K562 (cell line): ENCODE measurements at regions not wholly inside any gene's neighbourhood (a gene's known extent, or its start where the extent isn't known, plus 50 kb on each side); places are given as distances from the start of the nearest gene placed in this dataset.
A peak's percentile ranks its signal among the peaks of the same experiment; 100 is the strongest.

ENCODE experiments used
- ATAC-seq: fragments of 200-7000 bp; cut with Tn5 transposase; 3 replicates; pipeline ENCODE4 v1.9.1; 2020; ENCODE audit warnings: moderate library complexity
- BruUV-seq: library from RNA; stranded (reverse); fragments of 400-500 nt; replicated peaks from 2 replicates; lab custom pipeline; 2021; lab: Mats Ljungman, UMichigan
- CTCF ChIA-PET: fragments of 300-600 bp; formaldehyde crosslinking; extraction: SDS; loops from one replicate; lab custom pipeline; 2021; ENCODE audit warnings: low intra/inter-chr PET ratio; lab: Yijun Ruan, JAX
- POLR2A ChIA-PET: fragments of 300-600, 350-650 bp; sonication (Branson Sonifier 250); formaldehyde crosslinking; extraction: SDS; loops from one replicate; lab custom pipeline; 2021; ENCODE audit warnings: antibody characterized with exemption, inconsistent platforms; lab: Yijun Ruan, JAX
- DNase-seq, 4 experiments: peaks; one replicate each; pipeline versions ENCODE4 v3.0.0 to v3.0.0-alpha.2; 2011 to 2018; ENCODE audit warnings: low spot score in 3 of 4, mixed read lengths in 3 of 4; ENCODE audit errors: extremely low read depth in 1 of 4
- FAIRE-seq: peaks from 2 replicates; lab custom pipeline; 2011; peaks lifted over from hg19 to GRCh38; lab: Jason Lieb, UNC
- H2AFZ ChIP-seq: 2 replicates; pipeline ENCODE4 v1.6.0; 2011; ENCODE audit warnings: low read depth, low read length, control low read depth, inconsistent platforms
- H3K27ac ChIP-seq: fragments of 200-600 bp; 3 replicates; pipeline ENCODE4 v1.8.0; 2011; ENCODE audit warnings: low read depth, mild to moderate bottlenecking, control low read depth, inconsistent platforms, low read length, moderate library complexity, mixed read lengths; ENCODE audit errors: extremely low read depth
- H3K27me3 ChIP-seq, 2 experiments: fragments of 300-600 bp in 1 of 2; 2 replicates in 1 of 2; 3 replicates in 1 of 2; pipeline versions ENCODE4 v1.6.0 to v1.8.0; 2011; ENCODE audit warnings: inconsistent platforms in 2 of 2, low read length in 2 of 2, mild to moderate bottlenecking in 1 of 2, mixed read lengths in 1 of 2, moderate library complexity in 1 of 2; ENCODE audit not compliant: control insufficient read depth in 2 of 2, insufficient read depth in 2 of 2
- H3K36me3 ChIP-seq: fragments of 300-600 bp; 3 replicates; pipeline ENCODE4 v1.8.0; 2011; ENCODE audit warnings: mild to moderate bottlenecking, low read length, inconsistent platforms; ENCODE audit not compliant: control insufficient read depth, insufficient read depth
- H3K4me1 ChIP-seq, 2 experiments: fragments of 200-600 bp in 1 of 2; replicated peaks in 1 of 2; 2 replicates in 1 of 2; 3 replicates in 1 of 2; pipeline versions ENCODE4 v1.5.1 to v1.8.0; 2011; ENCODE audit warnings: inconsistent platforms in 2 of 2, low read length in 2 of 2, mild to moderate bottlenecking in 1 of 2, mixed read lengths in 1 of 2, moderate library complexity in 1 of 2; ENCODE audit not compliant: control insufficient read depth in 2 of 2, insufficient read depth in 2 of 2
- H3K4me2 ChIP-seq: 2 replicates; pipeline ENCODE4 v1.6.1; 2011; ENCODE audit warnings: low read length, control low read depth, inconsistent platforms, mixed read lengths; ENCODE audit not compliant: insufficient read depth
- H3K4me3 ChIP-seq: fragments of 200-600 bp; sonication (generic), shearing (Covaris generic); 2 replicates; pipeline ENCODE4 v1.5.1; 2016; ENCODE audit warnings: control low read depth, inconsistent platforms
- H3K79me2 ChIP-seq: fragments of 200-600 bp; 3 replicates; pipeline ENCODE4 v1.8.0; 2011; ENCODE audit warnings: low read length, inconsistent platforms; ENCODE audit not compliant: control insufficient read depth, insufficient read depth
- H3K9ac ChIP-seq, 2 experiments: 2 replicates each; pipeline versions ENCODE4 v1.6.0 to v1.6.1; 2011; ENCODE audit warnings: low read depth in 2 of 2, low read length in 2 of 2, control low read depth in 1 of 2, inconsistent platforms in 1 of 2, mild to moderate bottlenecking in 1 of 2, mixed read lengths in 1 of 2; ENCODE audit not compliant: insufficient read depth in 1 of 2
- H3K9me1 ChIP-seq: one replicate; pipeline ENCODE4 v1.6.0; 2011; ENCODE audit warnings: inconsistent platforms, mild to moderate bottlenecking, low read length, moderate library complexity; ENCODE audit not compliant: control insufficient read depth, insufficient read depth
- H3K9me3 ChIP-seq: replicated peaks from 2 replicates; pipeline ENCODE4 v1.5.1; 2011; ENCODE audit warnings: low read depth, low read length, inconsistent platforms; ENCODE audit not compliant: control insufficient read depth, insufficient read depth
- H4K20me1 ChIP-seq: replicated peaks from 2 replicates; pipeline ENCODE4 v1.6.1; 2011; ENCODE audit warnings: low read length, inconsistent platforms, mixed read lengths; ENCODE audit not compliant: control insufficient read depth, insufficient read depth
- BCL6 ChIP-seq: fragments of 250-450 bp; sonication (Bioruptor Pico); IDR thresholded peaks from 2 replicates; pipeline ENCODE4 v1.4.0; 2020
- ILF3 ChIP-seq: fragments of 450-650 bp; IDR thresholded peaks from 2 replicates; pipeline ENCODE4 v1.6.1; 2018; ENCODE audit warnings: antibody characterized with exemption, mild to moderate bottlenecking, moderate library complexity, borderline replicate concordance
- ZKSCAN3 ChIP-seq: fragments of 250-450 bp; sonication (Bioruptor Pico); IDR thresholded peaks from 2 replicates; pipeline ENCODE4 v1.4.0; 2020
- ZNF57 ChIP-seq: fragments of 450-650 bp; formaldehyde crosslinking; IDR thresholded peaks from 2 replicates; pipeline ENCODE4 v1.4.0; 2020; ENCODE audit warnings: mild to moderate bottlenecking, moderate library complexity
- ZNF780A ChIP-seq: fragments of 250-450 bp; sonication (Bioruptor Pico); IDR thresholded peaks from 2 replicates; pipeline ENCODE4 v1.5.0; 2021; ENCODE audit warnings: mild to moderate bottlenecking
- WGBS: fragments of 100-300 bp; shearing (Covaris generic); methylation state at CpG from one replicate; pipeline ENCODE4 v1.1.6; 2016; ENCODE audit warnings: low coverage, mixed read lengths; ENCODE audit not compliant: insufficient coverage; ENCODE audit errors: missing lambda C conversion rate; 5-methylcytosine and 5-hydroxymethylcytosine counted together
- in situ Hi-C: fragments of 300-500 bp; cut with MboI; formaldehyde crosslinking; loops from 4 replicates; pipeline ENCODE4 v1.15.0; 2018; ENCODE audit warnings: inconsistent platforms, mixed read lengths
- intact Hi-C: fragments of 100-400 bp; cut with micrococcal nuclease; formaldehyde crosslinking; loops from 2 replicates; pipeline ENCODE4 v1.14.2; 2022
- TF ChIP-seq, protein P1 (sequence below): fragments of 450-650 bp; conservative IDR thresholded peaks from 2 replicates; pipeline ENCODE4 v1.6.1; 2016; ENCODE audit warnings: missing genetic modification characterization, low read depth, mild to moderate bottlenecking, missing compliant biosample characterization, moderate library complexity
- TF ChIP-seq, protein P2 (sequence below): fragments of 450-650 bp; formaldehyde crosslinking; IDR thresholded peaks from 2 replicates; pipeline ENCODE4 v1.4.0; 2020; ENCODE audit warnings: mild to moderate bottlenecking
- TF ChIP-seq, protein P3 (sequence below): IDR thresholded peaks from 3 replicates; pipeline ENCODE4 v1.6.1; 2011; ENCODE audit warnings: borderline replicate concordance, mild to moderate bottlenecking; ENCODE audit not compliant: insufficient read length, insufficient read depth
- TF ChIP-seq, protein P4 (sequence below): fragments of 450-650 bp; formaldehyde crosslinking; IDR thresholded peaks from 2 replicates; pipeline ENCODE4 v1.4.0; 2022; ENCODE audit warnings: missing genetic modification characterization

DNA sequence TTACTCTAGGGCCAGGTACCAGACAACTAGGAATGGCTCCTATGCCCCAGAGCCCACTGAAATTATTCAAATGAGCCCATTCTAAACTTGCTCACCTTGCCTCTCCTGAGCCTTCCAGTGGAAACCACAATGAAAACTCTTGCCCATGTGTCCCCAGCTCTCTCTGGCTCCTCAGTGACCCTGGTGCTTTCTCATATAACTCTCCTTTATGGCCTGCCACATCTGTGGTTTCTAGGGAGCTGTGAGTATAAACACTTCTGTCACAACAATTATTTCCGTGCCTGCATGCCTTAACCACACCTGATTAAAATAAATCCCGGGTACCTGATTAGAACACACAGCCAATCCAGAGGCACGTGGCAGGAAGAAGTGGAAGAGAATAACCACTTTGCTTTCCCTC is 333.0 kb upstream of the SPRED2 start:
- no peak overlapping the region for H3K27ac ChIP-seq
- intact Hi-C loops (no loop called here), in situ Hi-C loops (no loop called here)
- H3K36me3 ChIP-seq = no peaks in the 10 kb centered on the region
- BruUV-seq = no TSS peak
- ChIA-PET POLR2A (no interaction called here), CTCF (no interaction called here)
- H4K20me1 ChIP-seq = no peaks in the 10 kb centered on the region
- no peak overlapping the region for H3K4me3 ChIP-seq
- WGBS = 5% methylated on average over 3 of the region's 3 CpGs
- no peak overlapping the region for H3K9ac ChIP-seq
- H3K9me3 ChIP-seq = no peaks in the 10 kb centered on the region
- ATAC-seq (no peak), FAIRE-seq (no peak), DNase-seq (no peak)
- H3K9me1 ChIP-seq = no peaks in the 10 kb centered on the region
- no peak overlapping the region for H3K4me2 ChIP-seq
- no peaks in the 10 kb centered on the region for H3K27me3 ChIP-seq
- TF ChIP-seq ZKSCAN3 (CRISPR knock-in tag) (no peak), ILF3 (no peak), ZNF780A (CRISPR knock-in tag) (no peak), ZNF57 (CRISPR knock-in tag) (no peak), BCL6 (CRISPR knock-in tag) (no peak)
- TF ChIP-seq, protein P1, sequence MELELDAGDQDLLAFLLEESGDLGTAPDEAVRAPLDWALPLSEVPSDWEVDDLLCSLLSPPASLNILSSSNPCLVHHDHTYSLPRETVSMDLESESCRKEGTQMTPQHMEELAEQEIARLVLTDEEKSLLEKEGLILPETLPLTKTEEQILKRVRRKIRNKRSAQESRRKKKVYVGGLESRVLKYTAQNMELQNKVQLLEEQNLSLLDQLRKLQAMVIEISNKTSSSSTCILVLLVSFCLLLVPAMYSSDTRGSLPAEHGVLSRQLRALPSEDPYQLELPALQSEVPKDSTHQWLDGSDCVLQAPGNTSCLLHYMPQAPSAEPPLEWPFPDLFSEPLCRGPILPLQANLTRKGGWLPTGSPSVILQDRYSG (tag) = no peak
- TF ChIP-seq, protein P2, sequence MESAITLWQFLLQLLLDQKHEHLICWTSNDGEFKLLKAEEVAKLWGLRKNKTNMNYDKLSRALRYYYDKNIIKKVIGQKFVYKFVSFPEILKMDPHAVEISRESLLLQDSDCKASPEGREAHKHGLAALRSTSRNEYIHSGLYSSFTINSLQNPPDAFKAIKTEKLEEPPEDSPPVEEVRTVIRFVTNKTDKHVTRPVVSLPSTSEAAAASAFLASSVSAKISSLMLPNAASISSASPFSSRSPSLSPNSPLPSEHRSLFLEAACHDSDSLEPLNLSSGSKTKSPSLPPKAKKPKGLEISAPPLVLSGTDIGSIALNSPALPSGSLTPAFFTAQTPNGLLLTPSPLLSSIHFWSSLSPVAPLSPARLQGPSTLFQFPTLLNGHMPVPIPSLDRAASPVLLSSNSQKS (CRISPR knock-in tag) = no peak
- TF ChIP-seq, protein P3, sequence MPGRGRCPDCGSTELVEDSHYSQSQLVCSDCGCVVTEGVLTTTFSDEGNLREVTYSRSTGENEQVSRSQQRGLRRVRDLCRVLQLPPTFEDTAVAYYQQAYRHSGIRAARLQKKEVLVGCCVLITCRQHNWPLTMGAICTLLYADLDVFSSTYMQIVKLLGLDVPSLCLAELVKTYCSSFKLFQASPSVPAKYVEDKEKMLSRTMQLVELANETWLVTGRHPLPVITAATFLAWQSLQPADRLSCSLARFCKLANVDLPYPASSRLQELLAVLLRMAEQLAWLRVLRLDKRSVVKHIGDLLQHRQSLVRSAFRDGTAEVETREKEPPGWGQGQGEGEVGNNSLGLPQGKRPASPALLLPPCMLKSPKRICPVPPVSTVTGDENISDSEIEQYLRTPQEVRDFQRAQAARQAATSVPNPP = no peak
- TF ChIP-seq, protein P4, sequence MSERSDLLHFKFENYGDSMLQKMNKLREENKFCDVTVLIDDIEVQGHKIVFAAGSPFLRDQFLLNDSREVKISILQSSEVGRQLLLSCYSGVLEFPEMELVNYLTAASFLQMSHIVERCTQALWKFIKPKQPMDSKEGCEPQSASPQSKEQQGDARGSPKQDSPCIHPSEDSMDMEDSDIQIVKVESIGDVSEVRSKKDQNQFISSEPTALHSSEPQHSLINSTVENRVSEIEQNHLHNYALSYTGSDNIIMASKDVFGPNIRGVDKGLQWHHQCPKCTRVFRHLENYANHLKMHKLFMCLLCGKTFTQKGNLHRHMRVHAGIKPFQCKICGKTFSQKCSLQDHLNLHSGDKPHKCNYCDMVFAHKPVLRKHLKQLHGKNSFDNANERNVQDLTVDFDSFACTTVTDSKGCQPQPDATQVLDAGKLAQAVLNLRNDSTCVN (CRISPR knock-in tag) = no peak
- peak overlapping the region; percentile 41; the same call in 1 of the 2 replicates for H2AFZ ChIP-seq
- no peaks in the 10 kb centered on the region for H3K79me2 ChIP-seq
- H3K4me1 ChIP-seq = no peaks in the 10 kb centered on the region
